ENCODE measurements at regions not wholly inside any gene's neighbourhood (a gene's known extent, or its start where the extent isn't known, plus 50 kb on each side); places are given as distances from the start of the nearest gene placed in this dataset.

DNA sequence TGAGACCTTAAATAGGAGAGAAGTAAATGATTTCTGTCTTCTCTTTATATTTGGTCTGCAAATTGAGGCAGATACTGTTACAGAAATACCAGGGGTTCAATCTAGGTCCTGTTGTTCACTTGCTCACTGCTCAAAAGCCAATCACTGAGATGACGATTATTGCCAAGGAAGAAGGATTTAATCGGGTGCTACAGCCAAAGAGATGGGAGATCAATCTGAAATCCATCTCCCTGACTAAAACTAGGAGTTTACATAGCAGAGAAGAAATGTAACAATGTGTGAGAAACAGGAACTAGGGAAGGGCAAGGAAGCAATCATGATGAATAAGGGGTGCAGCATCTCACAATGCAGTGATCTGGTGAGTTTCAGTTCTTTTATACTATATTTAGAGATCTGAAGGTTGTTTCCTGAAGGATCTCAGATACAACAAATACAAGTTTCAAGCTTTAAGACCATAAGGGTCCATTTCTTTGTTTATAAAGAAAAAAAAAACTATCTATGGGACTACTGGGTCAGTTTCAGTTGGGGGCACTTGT is 117.9 kb upstream of the FAM9B start:
- TF ChIP-seq, protein P1, sequence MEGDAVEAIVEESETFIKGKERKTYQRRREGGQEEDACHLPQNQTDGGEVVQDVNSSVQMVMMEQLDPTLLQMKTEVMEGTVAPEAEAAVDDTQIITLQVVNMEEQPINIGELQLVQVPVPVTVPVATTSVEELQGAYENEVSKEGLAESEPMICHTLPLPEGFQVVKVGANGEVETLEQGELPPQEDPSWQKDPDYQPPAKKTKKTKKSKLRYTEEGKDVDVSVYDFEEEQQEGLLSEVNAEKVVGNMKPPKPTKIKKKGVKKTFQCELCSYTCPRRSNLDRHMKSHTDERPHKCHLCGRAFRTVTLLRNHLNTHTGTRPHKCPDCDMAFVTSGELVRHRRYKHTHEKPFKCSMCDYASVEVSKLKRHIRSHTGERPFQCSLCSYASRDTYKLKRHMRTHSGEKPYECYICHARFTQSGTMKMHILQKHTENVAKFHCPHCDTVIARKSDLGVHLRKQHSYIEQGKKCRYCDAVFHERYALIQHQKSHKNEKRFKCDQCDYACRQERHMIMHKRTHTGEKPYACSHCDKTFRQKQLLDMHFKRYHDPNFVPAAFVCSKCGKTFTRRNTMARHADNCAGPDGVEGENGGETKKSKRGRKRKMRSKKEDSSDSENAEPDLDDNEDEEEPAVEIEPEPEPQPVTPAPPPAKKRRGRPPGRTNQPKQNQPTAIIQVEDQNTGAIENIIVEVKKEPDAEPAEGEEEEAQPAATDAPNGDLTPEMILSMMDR (IDR thresholded peaks at IDR 0.05), result no peak
- DNase-seq, result no peak
- intact Hi-C loops (cut with DNase I), result no loop called here

DNA sequence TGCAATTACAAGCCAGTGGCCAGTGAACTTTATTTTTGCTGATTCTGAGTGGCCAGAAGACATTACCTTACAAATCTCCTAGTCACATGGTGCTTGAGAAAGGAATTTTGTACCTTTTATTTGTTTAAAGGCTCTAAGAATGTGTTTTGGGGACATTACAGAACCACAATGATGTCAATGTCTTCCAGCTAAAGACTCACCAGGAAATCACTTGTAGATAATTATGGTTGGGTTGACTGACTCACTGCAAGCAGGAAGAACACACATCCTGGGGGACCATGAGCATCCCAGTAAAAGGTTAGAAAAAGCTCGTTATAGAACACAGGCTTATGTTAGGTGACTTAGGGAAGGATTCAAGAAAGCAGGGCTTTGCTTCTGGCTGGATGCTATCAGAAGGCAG is 119.4 kb upstream of the FAM9B start:
- H3K9ac ChIP-seq (ENCODE audit: low read depth in 2 of 2, low read length in 2 of 2), result no peak overlapping the region
- no peaks in the 10 kb centered on the region for H3K9me3 ChIP-seq
- H3K27ac ChIP-seq, result no peak overlapping the region
- TF ChIP-seq, protein P1 (IDR thresholded peaks at IDR 0.05), result no peak
- no peaks in the 10 kb centered on the region for H3K36me3 ChIP-seq
- no peaks in the 10 kb centered on the region for H3K4me1 ChIP-seq
- DNase-seq, result no peak
- no peak overlapping the region for H3K4me3 ChIP-seq
- intact Hi-C loops (cut with DNase I), result no loop called here
- H3K27me3 ChIP-seq, result no peaks in the 10 kb centered on the region

More for the DNA sequence above, 117.9 kb upstream of the FAM9B start:
- no peak overlapping the region for H3K4me3 ChIP-seq
- no peaks in the 10 kb centered on the region for H3K27me3 ChIP-seq
- no peaks in the 10 kb centered on the region for H3K36me3 ChIP-seq
- no peaks in the 10 kb centered on the region for H3K4me1 ChIP-seq
- no peak overlapping the region for H3K27ac ChIP-seq
- H3K9ac ChIP-seq (ENCODE audit: low read depth in 2 of 2, low read length in 2 of 2), result no peak overlapping the region
- no peaks in the 10 kb centered on the region for H3K9me3 ChIP-seq

DNA sequence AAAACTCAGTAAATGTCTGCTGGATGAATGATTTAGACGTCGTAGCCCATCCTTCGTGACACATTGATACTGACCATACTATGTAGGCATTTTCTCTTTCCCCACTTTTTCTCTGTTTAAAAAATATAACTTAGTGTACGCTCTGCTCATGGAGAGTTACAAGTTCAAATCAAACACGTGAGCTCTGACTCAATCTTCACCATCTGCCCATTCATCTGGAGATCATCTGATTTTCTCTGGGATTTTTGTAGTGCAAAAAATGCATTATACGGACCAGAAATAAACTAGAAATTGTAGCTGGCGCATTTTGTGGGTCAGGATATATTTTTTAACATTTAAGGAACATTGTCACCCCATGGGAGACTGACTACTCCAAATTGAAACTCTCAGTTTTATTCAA is 124.7 kb upstream of the FAM9B start:
- Histone ChIP-seq H3K27ac (no peak overlapping the region), H3K4me3 (no peak overlapping the region), H3K36me3 (no peaks in the 10 kb centered on the region), H3K9ac (ENCODE audit: low read depth in 2 of 2, low read length in 2 of 2) (no peak overlapping the region), H3K27me3 (no peaks in the 10 kb centered on the region), H3K9me3 (no peaks in the 10 kb centered on the region), H3K4me1 (no peaks in the 10 kb centered on the region)
- DNase-seq, result no peak
- TF ChIP-seq, protein P1 (IDR thresholded peaks at IDR 0.05), result no peak
- intact Hi-C loops (cut with DNase I), result no loop called here

DNA sequence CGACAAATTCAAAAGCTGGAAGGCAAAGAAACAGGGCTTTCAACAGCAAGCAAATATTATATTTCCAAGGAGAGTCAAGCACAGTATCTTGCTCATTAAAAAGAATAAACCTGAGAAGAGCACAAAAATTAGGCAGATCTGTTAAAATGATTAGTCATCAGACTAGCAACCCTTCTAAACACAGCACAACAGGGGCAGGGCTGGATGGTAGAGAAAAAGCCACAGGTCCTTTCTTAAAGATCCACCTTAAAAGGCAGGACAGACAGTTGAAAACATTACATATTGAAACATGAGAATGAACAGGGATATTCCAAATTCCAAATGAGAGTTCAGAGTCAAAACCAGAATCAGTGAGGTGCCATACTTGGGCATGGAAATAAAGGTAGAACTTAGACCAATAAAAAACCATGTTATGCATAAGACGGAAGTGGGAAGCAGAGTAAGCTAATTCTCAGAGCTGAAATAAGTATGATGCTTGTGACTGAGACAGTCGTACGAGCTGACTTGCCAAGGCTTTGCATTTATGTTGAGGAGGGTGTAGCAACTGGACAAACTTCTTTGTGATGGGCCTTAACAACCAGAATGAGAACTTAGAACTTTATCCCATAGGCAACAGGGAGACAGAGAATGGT is 126.9 kb upstream of the FAM9B start:
- H3K27me3 ChIP-seq, result no peaks in the 10 kb centered on the region

DNA sequence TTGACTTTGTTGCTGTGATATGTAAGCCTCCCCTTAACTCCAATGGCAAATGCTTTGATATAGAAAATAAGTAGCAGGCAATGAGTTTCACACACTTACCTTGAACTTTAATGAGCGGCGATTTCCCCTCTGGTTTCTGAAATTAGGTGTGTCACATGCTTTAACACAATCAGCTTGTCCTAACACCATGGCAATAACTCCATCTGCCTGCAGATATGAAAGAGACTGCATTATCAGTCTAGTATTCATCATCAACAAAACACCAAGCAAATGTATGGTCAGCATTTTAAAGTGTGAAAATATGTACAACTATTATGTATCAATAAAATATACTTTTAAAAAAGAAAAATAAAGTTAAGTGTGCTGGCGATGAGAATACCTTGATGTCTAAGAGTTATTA is 128.8 kb upstream of the FAM9B start:
- Histone ChIP-seq H3K4me3 (no peak overlapping the region), H3K4me1 (no peaks in the 10 kb centered on the region), H3K36me3 (no peaks in the 10 kb centered on the region), H3K27ac (no peak overlapping the region), H3K9ac (ENCODE audit: low read depth in 2 of 2, low read length in 2 of 2) (no peak overlapping the region), H3K9me3 (no peaks in the 10 kb centered on the region), H3K27me3 (no peaks in the 10 kb centered on the region)
- DNase-seq, result no peak
- TF ChIP-seq, protein P1 (IDR thresholded peaks at IDR 0.05), result no peak
- intact Hi-C loops (cut with DNase I), result no loop called here

More for the DNA sequence above, 126.9 kb upstream of the FAM9B start:
- TF ChIP-seq, protein P1 (IDR thresholded peaks at IDR 0.05), result no peak
- Histone ChIP-seq H3K9me3 (no peaks in the 10 kb centered on the region), H3K4me1 (no peaks in the 10 kb centered on the region), H3K4me3 (no peak overlapping the region), H3K36me3 (no peaks in the 10 kb centered on the region), H3K9ac (ENCODE audit: low read depth in 2 of 2, low read length in 2 of 2) (no peak overlapping the region), H3K27ac (no peak overlapping the region)
- DNase-seq, result no peak
- intact Hi-C loops (cut with DNase I), result no loop called here
